ENCODE measurements at regions not wholly inside any gene's neighbourhood (a gene's known extent, or its start where the extent isn't known, plus 50 kb on each side); places are given as distances from the start of the nearest gene placed in this dataset.

GRCh38 chr2:19684516-19684915, 217.3 kb downstream of the TTC32 start:
- Histone ChIP-seq H3K9me3 (ENCODE audit: control insufficient read depth, insufficient read depth, low read length) (no peaks in the 10 kb centered on the region), H3K4me3 (ENCODE audit: low read depth, low read length) (no peak overlapping the region), H3K27ac (ENCODE audit: low read depth, low read length) (no peak overlapping the region), H3K27me3 (ENCODE audit: control insufficient read depth, insufficient read depth, low read length) (peaks cover under 1% of the 10 kb centered on the region)
- no peak for DNase-seq (ENCODE audit: low read depth, low spot score)
- TF ChIP-seq, protein P1, sequence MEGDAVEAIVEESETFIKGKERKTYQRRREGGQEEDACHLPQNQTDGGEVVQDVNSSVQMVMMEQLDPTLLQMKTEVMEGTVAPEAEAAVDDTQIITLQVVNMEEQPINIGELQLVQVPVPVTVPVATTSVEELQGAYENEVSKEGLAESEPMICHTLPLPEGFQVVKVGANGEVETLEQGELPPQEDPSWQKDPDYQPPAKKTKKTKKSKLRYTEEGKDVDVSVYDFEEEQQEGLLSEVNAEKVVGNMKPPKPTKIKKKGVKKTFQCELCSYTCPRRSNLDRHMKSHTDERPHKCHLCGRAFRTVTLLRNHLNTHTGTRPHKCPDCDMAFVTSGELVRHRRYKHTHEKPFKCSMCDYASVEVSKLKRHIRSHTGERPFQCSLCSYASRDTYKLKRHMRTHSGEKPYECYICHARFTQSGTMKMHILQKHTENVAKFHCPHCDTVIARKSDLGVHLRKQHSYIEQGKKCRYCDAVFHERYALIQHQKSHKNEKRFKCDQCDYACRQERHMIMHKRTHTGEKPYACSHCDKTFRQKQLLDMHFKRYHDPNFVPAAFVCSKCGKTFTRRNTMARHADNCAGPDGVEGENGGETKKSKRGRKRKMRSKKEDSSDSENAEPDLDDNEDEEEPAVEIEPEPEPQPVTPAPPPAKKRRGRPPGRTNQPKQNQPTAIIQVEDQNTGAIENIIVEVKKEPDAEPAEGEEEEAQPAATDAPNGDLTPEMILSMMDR (IDR thresholded peaks at IDR 0.05; ENCODE audit: low read depth, low read length) = no peak
- POLR2A ChIA-PET = no interaction called here
- CTCF ChIA-PET = no interaction called here

DNA sequence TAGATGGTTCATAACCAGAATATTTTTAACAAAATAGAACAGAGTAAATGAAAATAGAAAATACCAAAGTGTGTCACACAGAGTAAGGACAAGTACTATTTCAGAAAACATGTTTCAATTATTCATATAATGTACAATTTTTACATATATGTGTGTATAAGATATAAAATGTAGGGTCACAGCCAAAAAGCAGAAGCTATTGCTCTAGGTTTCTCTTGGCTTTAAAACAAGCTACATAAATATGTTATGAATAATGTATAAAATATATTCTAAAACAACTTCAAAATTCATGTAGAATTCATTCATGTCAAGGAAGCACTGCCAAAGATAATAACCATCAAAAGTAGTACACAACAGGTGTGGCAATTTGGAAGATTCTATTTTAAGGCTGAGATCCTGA, 218.2 kb downstream of the TTC32 start:
- ChIA-PET POLR2A (no interaction called here), CTCF (no interaction called here)
- Histone ChIP-seq H3K27ac (ENCODE audit: low read depth, low read length) (no peak overlapping the region), H3K9me3 (ENCODE audit: control insufficient read depth, insufficient read depth, low read length) (no peaks in the 10 kb centered on the region), H3K4me3 (ENCODE audit: low read depth, low read length) (no peak overlapping the region), H3K27me3 (ENCODE audit: control insufficient read depth, insufficient read depth, low read length) (no peaks in the 10 kb centered on the region)
- no peak for DNase-seq (ENCODE audit: low read depth, low spot score)
- TF ChIP-seq, protein P1 (IDR thresholded peaks at IDR 0.05; ENCODE audit: low read depth, low read length) = no peak

GRCh38 chr2:19682493-19682892, 219.3 kb downstream of the TTC32 start:
- ChIA-PET POLR2A (interaction anchor here (0.7 kb wide), 1 partner anchor 131 kb away, joined by 5 read pairs; no protein-coding TSS in a partner anchor), CTCF (no interaction called here)
- H3K9me3 ChIP-seq (ENCODE audit: control insufficient read depth, insufficient read depth, low read length) = no peaks in the 10 kb centered on the region
- no peak for DNase-seq (ENCODE audit: low read depth, low spot score)
- H3K27ac ChIP-seq (ENCODE audit: low read depth, low read length) = no peak overlapping the region
- TF ChIP-seq, protein P1 (IDR thresholded peaks at IDR 0.05; ENCODE audit: low read depth, low read length) = no peak
- no peak overlapping the region for H3K4me3 ChIP-seq (ENCODE audit: low read depth, low read length)
- H3K27me3 ChIP-seq (ENCODE audit: control insufficient read depth, insufficient read depth, low read length) = no peaks in the 10 kb centered on the region

GRCh38 chr2:19677825-19678518, 223.8 kb downstream of the TTC32 start:
- CTCF ChIA-PET = no interaction called here
- POLR2A ChIA-PET = no interaction called here
- no peak for DNase-seq (ENCODE audit: low read depth, low spot score)
- no peak overlapping the region for H3K4me3 ChIP-seq (ENCODE audit: low read depth, low read length)
- TF ChIP-seq, protein P1 (IDR thresholded peaks at IDR 0.05; ENCODE audit: low read depth, low read length) = no peak
- no peaks in the 10 kb centered on the region for H3K27me3 ChIP-seq (ENCODE audit: control insufficient read depth, insufficient read depth, low read length)
- H3K27ac ChIP-seq (ENCODE audit: low read depth, low read length) = no peak overlapping the region
- H3K9me3 ChIP-seq (ENCODE audit: control insufficient read depth, insufficient read depth, low read length) = no peaks in the 10 kb centered on the region

GRCh38 chr2:19677215-19677777, 224.5 kb downstream of the TTC32 start:
- Histone ChIP-seq H3K27ac (ENCODE audit: low read depth, low read length) (no peak overlapping the region), H3K9me3 (ENCODE audit: control insufficient read depth, insufficient read depth, low read length) (no peaks in the 10 kb centered on the region), H3K27me3 (ENCODE audit: control insufficient read depth, insufficient read depth, low read length) (no peaks in the 10 kb centered on the region), H3K4me3 (ENCODE audit: low read depth, low read length) (no peak overlapping the region)
- DNase-seq (ENCODE audit: low read depth, low spot score) = no peak
- ChIA-PET CTCF (no interaction called here), POLR2A (no interaction called here)
- TF ChIP-seq, protein P1 (IDR thresholded peaks at IDR 0.05; ENCODE audit: low read depth, low read length) = no peak
